ENCODE measurements at regions not wholly inside any gene's neighbourhood (a gene's known extent, or its start where the extent isn't known, plus 50 kb on each side); places are given as distances from the start of the nearest gene placed in this dataset.

DNA sequence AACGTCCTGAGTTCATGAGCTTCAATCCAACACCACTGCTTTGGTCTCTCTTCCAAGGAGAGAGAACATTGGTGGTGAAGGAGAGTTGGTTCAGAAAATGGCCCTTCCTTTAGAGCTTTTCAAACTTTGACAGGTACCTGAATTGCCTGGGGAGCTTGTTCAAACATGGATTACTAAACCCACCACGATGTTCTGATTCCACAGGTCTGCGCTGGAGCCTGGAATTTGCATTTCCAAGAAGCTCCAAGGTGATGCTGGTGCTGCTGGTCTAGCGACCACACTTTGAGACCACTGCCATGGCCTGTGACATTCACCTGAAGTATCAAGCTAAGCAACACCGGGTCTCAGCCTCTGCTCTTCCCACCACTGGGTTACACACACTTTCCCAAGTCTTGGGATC is 60.2 kb downstream of the GSX1 start:
- Histone ChIP-seq H2AFZ (ENCODE audit: control insufficient read depth, low read length) (no peak overlapping the region), H3K9ac (ENCODE audit: control insufficient read depth, extremely low read depth, insufficient read depth, low read length) (no peak overlapping the region), H3K9me1 (ENCODE audit: control insufficient read depth, extremely low read depth, insufficient read depth, low read length) (no peaks in the 10 kb centered on the region), H3K4me3 (ENCODE audit: control insufficient read depth in 2 of 3, extremely low read depth in 1 of 3, insufficient read depth in 2 of 3, low read depth in 1 of 3, low read length in 3 of 3) (no peak overlapping the region), H3K9me3 (ENCODE audit: control insufficient read depth, low read depth, low read length) (no peaks in the 10 kb centered on the region), H3K27ac (ENCODE audit: control insufficient read depth, insufficient read depth, low read length) (no peak overlapping the region), H4K20me1 (ENCODE audit: control insufficient read depth, extremely low read depth, insufficient read depth, low read length) (no peaks in the 10 kb centered on the region), H3K79me2 (ENCODE audit: control insufficient read depth, insufficient read depth, low read length) (no peaks in the 10 kb centered on the region), H3K36me3 (ENCODE audit: control insufficient read depth in 2 of 2, extremely low read depth in 1 of 2, insufficient read depth in 2 of 2, low read length in 2 of 2) (no peaks in the 10 kb centered on the region), H3K4me1 (ENCODE audit: control insufficient read depth, extremely low read depth, insufficient read depth, low read length) (no peaks in the 10 kb centered on the region), H3K4me2 (ENCODE audit: control insufficient read depth, extremely low read depth, insufficient read depth, low read depth, low read length) (no peak overlapping the region), H3K27me3 (ENCODE audit: control insufficient read depth, extremely low read depth, insufficient read depth, low read length) (peaks cover 25% of the 10 kb centered on the region)
- DNase-seq (ENCODE audit: low read depth, low spot score) (no peak), FAIRE-seq (no peak)
- TF ChIP-seq EZH2 (IDR thresholded peaks at IDR 0.05; ENCODE audit: low read length) (no peak), CTCF (optimal IDR thresholded peaks at IDR 0.05 in 1 of 3, IDR thresholded peaks at IDR 0.05 in 1 of 3, conservative IDR thresholded peaks at IDR 0.05 in 1 of 3; ENCODE audit: extremely low read depth in 1 of 3, insufficient read depth in 2 of 3, low read length in 3 of 3) (no peak)
- dilution Hi-C loops (cut with MboI; ENCODE audit: extremely low pct_ligation_motif_present, low sequenced_read_pairs): no loop called here

DNA sequence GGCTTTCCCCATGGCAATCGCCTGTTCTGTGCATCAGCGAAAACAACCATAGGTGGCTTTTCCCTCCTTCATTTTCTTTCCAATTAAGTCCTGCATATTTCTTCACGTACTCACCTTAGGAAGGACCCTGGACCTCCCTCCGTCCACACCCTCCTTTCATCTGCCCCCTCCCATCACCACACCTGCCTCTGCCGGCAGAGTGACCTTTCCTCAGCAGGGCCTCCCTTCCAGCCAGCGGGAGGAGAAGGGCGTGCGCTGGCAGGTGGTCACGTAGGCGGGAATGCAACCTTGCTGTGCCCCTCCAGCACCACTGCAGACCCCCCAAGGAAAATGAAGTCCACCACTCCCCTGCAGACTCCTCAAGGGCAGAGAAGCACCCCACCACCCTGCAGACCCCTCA is 61.1 kb downstream of the GSX1 start:
- DNase-seq (ENCODE audit: low read depth, low spot score) (no peak), FAIRE-seq (no peak)
- no peaks in the 10 kb centered on the region for H3K4me1 ChIP-seq (ENCODE audit: control insufficient read depth, extremely low read depth, insufficient read depth, low read length)
- no peaks in the 10 kb centered on the region for H3K9me1 ChIP-seq (ENCODE audit: control insufficient read depth, extremely low read depth, insufficient read depth, low read length)
- H3K27ac ChIP-seq (ENCODE audit: control insufficient read depth, insufficient read depth, low read length): no peak overlapping the region
- no peak overlapping the region for H3K4me3 ChIP-seq (ENCODE audit: control insufficient read depth in 2 of 3, extremely low read depth in 1 of 3, insufficient read depth in 2 of 3, low read depth in 1 of 3, low read length in 3 of 3)
- H3K4me2 ChIP-seq (ENCODE audit: control insufficient read depth, extremely low read depth, insufficient read depth, low read depth, low read length): no peak overlapping the region
- H3K79me2 ChIP-seq (ENCODE audit: control insufficient read depth, insufficient read depth, low read length): no peaks in the 10 kb centered on the region
- dilution Hi-C loops (cut with MboI; ENCODE audit: extremely low pct_ligation_motif_present, low sequenced_read_pairs): no loop called here
- H3K9ac ChIP-seq (ENCODE audit: control insufficient read depth, extremely low read depth, insufficient read depth, low read length): no peak overlapping the region
- peaks cover 30% of the 10 kb centered on the region for H3K27me3 ChIP-seq (ENCODE audit: control insufficient read depth, extremely low read depth, insufficient read depth, low read length)
- H2AFZ ChIP-seq (ENCODE audit: control insufficient read depth, low read length): no peak overlapping the region
- no peaks in the 10 kb centered on the region for H4K20me1 ChIP-seq (ENCODE audit: control insufficient read depth, extremely low read depth, insufficient read depth, low read length)
- TF ChIP-seq EZH2 (IDR thresholded peaks at IDR 0.05; ENCODE audit: low read length) (no peak), CTCF (optimal IDR thresholded peaks at IDR 0.05 in 1 of 3, IDR thresholded peaks at IDR 0.05 in 1 of 3, conservative IDR thresholded peaks at IDR 0.05 in 1 of 3; ENCODE audit: extremely low read depth in 1 of 3, insufficient read depth in 2 of 3, low read length in 3 of 3) (no peak)
- H3K36me3 ChIP-seq (ENCODE audit: control insufficient read depth in 2 of 2, extremely low read depth in 1 of 2, insufficient read depth in 2 of 2, low read length in 2 of 2): no peaks in the 10 kb centered on the region
- H3K9me3 ChIP-seq (ENCODE audit: control insufficient read depth, low read depth, low read length): no peaks in the 10 kb centered on the region

Measured in keratinocyte (primary cell).